K562 (cell line): ENCODE measurements at regions not wholly inside any gene's neighbourhood (a gene's known extent, or its start where the extent isn't known, plus 50 kb on each side); places are given as distances from the start of the nearest gene placed in this dataset.

ENCODE experiments used
- CCNT2 ChIP-seq: IDR thresholded peaks from 2 replicates; pipeline ENCODE4 v1.6.1; 2011; ENCODE audit warnings: borderline replicate concordance, low read depth, mild to moderate bottlenecking, moderate library complexity, mixed read lengths, low read length; ENCODE audit not compliant: insufficient read length; ENCODE audit errors: extremely low read depth
- EHMT2 ChIP-seq: fragments of 450-650 bp; IDR thresholded peaks from 2 replicates; pipeline ENCODE4 v1.6.1; 2018; ENCODE audit warnings: antibody characterized with exemption
- NFYB ChIP-seq: IDR thresholded peaks from 2 replicates; pipeline ENCODE4 v1.6.1; 2011; ENCODE audit warnings: mild to moderate bottlenecking, moderate library complexity; ENCODE audit not compliant: insufficient read length; ENCODE audit errors: extremely low read depth
- PHF20 ChIP-seq: fragments of 450-650 bp; IDR thresholded peaks from 2 replicates; pipeline ENCODE4 v1.6.1; 2018; ENCODE audit not compliant: partially characterized antibody
- POLR2AphosphoS5 ChIP-seq: IDR thresholded peaks from 2 replicates; pipeline ENCODE4 v1.6.1; 2011; ENCODE audit warnings: mild to moderate bottlenecking, low read depth, low read length, moderate library complexity; ENCODE audit not compliant: control insufficient read depth, insufficient read depth
- RBFOX2 ChIP-seq: fragments of 200-400 bp; formaldehyde crosslinking; IDR thresholded peaks from 2 replicates; pipeline ENCODE4 v1.6.1; 2017; ENCODE audit warnings: low read depth, mild to moderate bottlenecking, low read length, moderate library complexity
- SIN3A ChIP-seq, 2 experiments: fragments of 150-350 bp in 1 of 2; IDR thresholded peaks; 2 replicates each; pipeline ENCODE4 v1.6.1; 2011 to 2016; ENCODE audit warnings: borderline replicate concordance in 2 of 2, low read depth in 2 of 2, low read length in 2 of 2, mild to moderate bottlenecking in 2 of 2, moderate library complexity in 2 of 2; ENCODE audit not compliant: control insufficient read depth in 1 of 2
- SP1 ChIP-seq: sonication (generic); formaldehyde crosslinking; IDR thresholded peaks from 2 replicates; pipeline ENCODE4 v1.8.1; 2022; ENCODE audit warnings: mild to moderate bottlenecking, missing genetic modification reagents
- ZNF134 ChIP-seq: fragments of 250-450 bp; sonication (Bioruptor Pico); conservative IDR thresholded peaks from 2 replicates; pipeline ENCODE4 v1.4.0; 2020
- ZNF311 ChIP-seq: fragments of 250-450 bp; sonication (Bioruptor Pico); IDR thresholded peaks from 2 replicates; pipeline ENCODE4 v1.4.0; 2020; ENCODE audit warnings: mild to moderate bottlenecking, moderate library complexity
- ZNF830 ChIP-seq: fragments of 250-450 bp; sonication (Bioruptor Pico); IDR thresholded peaks from 2 replicates; pipeline ENCODE4 v1.5.0; 2021; ENCODE audit warnings: mild to moderate bottlenecking
- TF ChIP-seq, protein P1 (sequence below): sonication (generic); formaldehyde crosslinking; IDR thresholded peaks from 2 replicates; pipeline ENCODE4 v1.8.1; 2022; ENCODE audit warnings: missing genetic modification reagents
- TF ChIP-seq, protein P2 (sequence below), 3 experiments: IDR thresholded peaks in 2 of 3; conservative IDR thresholded peaks in 1 of 3; 2 replicates each; pipeline ENCODE4 v1.5.1; 2011 to 2012; ENCODE audit warnings: low read length in 3 of 3, mild to moderate bottlenecking in 3 of 3, control low read depth in 2 of 3, improper control_type of control experiment in 1 of 3, inconsistent platforms in 1 of 3, low read depth in 1 of 3, mixed read lengths in 1 of 3, moderate library complexity in 1 of 3; ENCODE audit not compliant: insufficient read depth in 2 of 3
- TF ChIP-seq, protein P3 (sequence below): sonication (generic); formaldehyde crosslinking; IDR thresholded peaks from 2 replicates; pipeline ENCODE4 v1.8.1; 2023; ENCODE audit warnings: mild to moderate bottlenecking, missing genetic modification reagents

DNA sequence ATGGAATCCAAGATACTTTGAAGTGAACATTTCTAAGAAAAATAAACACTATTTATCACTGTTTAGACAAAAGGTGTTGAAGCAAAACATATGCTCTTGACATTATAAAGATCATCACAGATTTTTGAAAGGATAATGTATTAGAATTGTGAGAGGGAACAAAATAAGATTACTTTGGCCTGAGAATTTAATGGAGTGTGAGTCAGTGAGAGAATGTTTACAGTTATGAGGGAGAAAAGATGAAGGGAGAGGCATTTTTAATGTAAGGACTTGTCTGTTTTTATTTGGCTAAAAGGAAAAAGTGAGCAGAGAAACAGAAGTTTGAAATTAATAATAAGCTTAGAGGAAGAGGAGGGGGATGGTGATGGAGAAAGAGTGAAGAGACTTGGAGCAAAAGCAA is 1010.1 kb downstream of the EFNA5 start:
- TF ChIP-seq RBFOX2 (no peak), CCNT2 (no peak), POLR2AphosphoS5 (no peak), ZNF134 (CRISPR knock-in tag) (no peak), SP1 (CRISPR knock-in tag) (no peak), SIN3A (IDR thresholded peaks at IDR 0.05; ENCODE audit: borderline replicate concordance in 2 of 2, control insufficient read depth in 1 of 2, low read depth in 2 of 2, low read length in 2 of 2) (no peak), NFYB (no peak), ZNF311 (no peak), EHMT2 (no peak), PHF20 (no peak), ZNF830 (CRISPR knock-in tag) (no peak)
- TF ChIP-seq, protein P1, sequence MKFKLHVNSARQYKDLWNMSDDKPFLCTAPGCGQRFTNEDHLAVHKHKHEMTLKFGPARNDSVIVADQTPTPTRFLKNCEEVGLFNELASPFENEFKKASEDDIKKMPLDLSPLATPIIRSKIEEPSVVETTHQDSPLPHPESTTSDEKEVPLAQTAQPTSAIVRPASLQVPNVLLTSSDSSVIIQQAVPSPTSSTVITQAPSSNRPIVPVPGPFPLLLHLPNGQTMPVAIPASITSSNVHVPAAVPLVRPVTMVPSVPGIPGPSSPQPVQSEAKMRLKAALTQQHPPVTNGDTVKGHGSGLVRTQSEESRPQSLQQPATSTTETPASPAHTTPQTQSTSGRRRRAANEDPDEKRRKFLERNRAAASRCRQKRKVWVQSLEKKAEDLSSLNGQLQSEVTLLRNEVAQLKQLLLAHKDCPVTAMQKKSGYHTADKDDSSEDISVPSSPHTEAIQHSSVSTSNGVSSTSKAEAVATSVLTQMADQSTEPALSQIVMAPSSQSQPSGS (CRISPR knock-in tag) = no peak
- TF ChIP-seq, protein P2, sequence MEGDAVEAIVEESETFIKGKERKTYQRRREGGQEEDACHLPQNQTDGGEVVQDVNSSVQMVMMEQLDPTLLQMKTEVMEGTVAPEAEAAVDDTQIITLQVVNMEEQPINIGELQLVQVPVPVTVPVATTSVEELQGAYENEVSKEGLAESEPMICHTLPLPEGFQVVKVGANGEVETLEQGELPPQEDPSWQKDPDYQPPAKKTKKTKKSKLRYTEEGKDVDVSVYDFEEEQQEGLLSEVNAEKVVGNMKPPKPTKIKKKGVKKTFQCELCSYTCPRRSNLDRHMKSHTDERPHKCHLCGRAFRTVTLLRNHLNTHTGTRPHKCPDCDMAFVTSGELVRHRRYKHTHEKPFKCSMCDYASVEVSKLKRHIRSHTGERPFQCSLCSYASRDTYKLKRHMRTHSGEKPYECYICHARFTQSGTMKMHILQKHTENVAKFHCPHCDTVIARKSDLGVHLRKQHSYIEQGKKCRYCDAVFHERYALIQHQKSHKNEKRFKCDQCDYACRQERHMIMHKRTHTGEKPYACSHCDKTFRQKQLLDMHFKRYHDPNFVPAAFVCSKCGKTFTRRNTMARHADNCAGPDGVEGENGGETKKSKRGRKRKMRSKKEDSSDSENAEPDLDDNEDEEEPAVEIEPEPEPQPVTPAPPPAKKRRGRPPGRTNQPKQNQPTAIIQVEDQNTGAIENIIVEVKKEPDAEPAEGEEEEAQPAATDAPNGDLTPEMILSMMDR (IDR thresholded peaks at IDR 0.05 in 2 of 3, conservative IDR thresholded peaks at IDR 0.05 in 1 of 3; ENCODE audit: insufficient read depth in 2 of 3, low read depth in 1 of 3, low read length in 3 of 3) = no peak
- TF ChIP-seq, protein P3, sequence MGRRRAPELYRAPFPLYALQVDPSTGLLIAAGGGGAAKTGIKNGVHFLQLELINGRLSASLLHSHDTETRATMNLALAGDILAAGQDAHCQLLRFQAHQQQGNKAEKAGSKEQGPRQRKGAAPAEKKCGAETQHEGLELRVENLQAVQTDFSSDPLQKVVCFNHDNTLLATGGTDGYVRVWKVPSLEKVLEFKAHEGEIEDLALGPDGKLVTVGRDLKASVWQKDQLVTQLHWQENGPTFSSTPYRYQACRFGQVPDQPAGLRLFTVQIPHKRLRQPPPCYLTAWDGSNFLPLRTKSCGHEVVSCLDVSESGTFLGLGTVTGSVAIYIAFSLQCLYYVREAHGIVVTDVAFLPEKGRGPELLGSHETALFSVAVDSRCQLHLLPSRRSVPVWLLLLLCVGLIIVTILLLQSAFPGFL (CRISPR knock-in tag) = no peak
